Ishikawa (cell line): ENCODE measurements at regions not wholly inside any gene's neighbourhood (a gene's known extent, or its start where the extent isn't known, plus 50 kb on each side); places are given as distances from the start of the nearest gene placed in this dataset.

Experiments
- CREB1 ChIP-seq: IDR thresholded peaks from 2 replicates; pipeline ENCODE4 v1.6.1; 2012; ENCODE audit warnings: low read depth
- EGR1 ChIP-seq: IDR thresholded peaks from 2 replicates; pipeline ENCODE4 v1.6.1; 2012
- EP300 ChIP-seq: IDR thresholded peaks from 2 replicates; pipeline ENCODE4 v1.6.1; 2012; ENCODE audit warnings: borderline replicate concordance
- RAD21 ChIP-seq: IDR thresholded peaks from 2 replicates; pipeline ENCODE4 v1.6.1; 2012; ENCODE audit warnings: low read depth
- TEAD4 ChIP-seq: IDR thresholded peaks from 2 replicates; pipeline ENCODE4 v1.6.1; 2012
- TF ChIP-seq, protein P1 (sequence below): IDR thresholded peaks from 2 replicates; pipeline ENCODE4 v1.6.1; 2012; ENCODE audit warnings: low read depth, mild to moderate bottlenecking
- TF ChIP-seq, protein P2 (sequence below): IDR thresholded peaks from 2 replicates; pipeline ENCODE4 v1.6.1; 2012
- TF ChIP-seq, protein P3 (sequence below): IDR thresholded peaks from 2 replicates; pipeline ENCODE4 v1.6.1; 2012

DNA sequence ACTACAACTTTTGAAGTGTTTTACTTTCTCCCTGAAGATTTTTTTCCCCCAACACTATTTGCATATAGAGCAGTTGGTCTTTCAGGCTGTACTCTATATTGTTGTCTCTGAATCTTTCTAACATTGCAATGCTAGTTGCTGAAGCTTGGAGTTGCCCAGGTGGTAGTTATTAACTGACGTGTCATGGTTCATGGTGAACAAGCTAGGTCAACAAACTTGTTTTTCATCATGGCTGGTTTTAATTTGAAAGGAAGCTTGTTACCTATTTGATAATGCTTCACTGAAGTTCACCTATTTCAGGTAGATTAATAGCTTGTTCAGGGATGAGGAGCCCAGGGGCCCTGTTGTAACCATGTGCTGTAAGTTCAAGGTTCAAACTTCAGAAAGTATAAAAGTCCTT, 158.8 kb upstream of the ZEB2 start:
- TF ChIP-seq, protein P1, sequence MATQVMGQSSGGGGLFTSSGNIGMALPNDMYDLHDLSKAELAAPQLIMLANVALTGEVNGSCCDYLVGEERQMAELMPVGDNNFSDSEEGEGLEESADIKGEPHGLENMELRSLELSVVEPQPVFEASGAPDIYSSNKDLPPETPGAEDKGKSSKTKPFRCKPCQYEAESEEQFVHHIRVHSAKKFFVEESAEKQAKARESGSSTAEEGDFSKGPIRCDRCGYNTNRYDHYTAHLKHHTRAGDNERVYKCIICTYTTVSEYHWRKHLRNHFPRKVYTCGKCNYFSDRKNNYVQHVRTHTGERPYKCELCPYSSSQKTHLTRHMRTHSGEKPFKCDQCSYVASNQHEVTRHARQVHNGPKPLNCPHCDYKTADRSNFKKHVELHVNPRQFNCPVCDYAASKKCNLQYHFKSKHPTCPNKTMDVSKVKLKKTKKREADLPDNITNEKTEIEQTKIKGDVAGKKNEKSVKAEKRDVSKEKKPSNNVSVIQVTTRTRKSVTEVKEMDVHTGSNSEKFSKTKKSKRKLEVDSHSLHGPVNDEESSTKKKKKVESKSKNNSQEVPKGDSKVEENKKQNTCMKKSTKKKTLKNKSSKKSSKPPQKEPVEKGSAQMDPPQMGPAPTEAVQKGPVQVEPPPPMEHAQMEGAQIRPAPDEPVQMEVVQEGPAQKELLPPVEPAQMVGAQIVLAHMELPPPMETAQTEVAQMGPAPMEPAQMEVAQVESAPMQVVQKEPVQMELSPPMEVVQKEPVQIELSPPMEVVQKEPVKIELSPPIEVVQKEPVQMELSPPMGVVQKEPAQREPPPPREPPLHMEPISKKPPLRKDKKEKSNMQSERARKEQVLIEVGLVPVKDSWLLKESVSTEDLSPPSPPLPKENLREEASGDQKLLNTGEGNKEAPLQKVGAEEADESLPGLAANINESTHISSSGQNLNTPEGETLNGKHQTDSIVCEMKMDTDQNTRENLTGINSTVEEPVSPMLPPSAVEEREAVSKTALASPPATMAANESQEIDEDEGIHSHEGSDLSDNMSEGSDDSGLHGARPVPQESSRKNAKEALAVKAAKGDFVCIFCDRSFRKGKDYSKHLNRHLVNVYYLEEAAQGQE = no peak
- TF ChIP-seq, protein P2, sequence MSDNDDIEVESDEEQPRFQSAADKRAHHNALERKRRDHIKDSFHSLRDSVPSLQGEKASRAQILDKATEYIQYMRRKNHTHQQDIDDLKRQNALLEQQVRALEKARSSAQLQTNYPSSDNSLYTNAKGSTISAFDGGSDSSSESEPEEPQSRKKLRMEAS = no peak
- TF ChIP-seq CREB1 (no peak), EP300 (no peak), RAD21 (no peak), TEAD4 (no peak), EGR1 (no peak)
- TF ChIP-seq, protein P3, sequence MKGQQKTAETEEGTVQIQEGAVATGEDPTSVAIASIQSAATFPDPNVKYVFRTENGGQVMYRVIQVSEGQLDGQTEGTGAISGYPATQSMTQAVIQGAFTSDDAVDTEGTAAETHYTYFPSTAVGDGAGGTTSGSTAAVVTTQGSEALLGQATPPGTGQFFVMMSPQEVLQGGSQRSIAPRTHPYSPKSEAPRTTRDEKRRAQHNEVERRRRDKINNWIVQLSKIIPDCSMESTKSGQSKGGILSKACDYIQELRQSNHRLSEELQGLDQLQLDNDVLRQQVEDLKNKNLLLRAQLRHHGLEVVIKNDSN = no peak
